ENCODE measurements at regions not wholly inside any gene's neighbourhood (a gene's known extent, or its start where the extent isn't known, plus 50 kb on each side); places are given as distances from the start of the nearest gene placed in this dataset.

GRCh38 chr3:144295613-144296012 lies 324.0 kb downstream of the DIPK2A start:
- no peak for TF ChIP-seq ZNF274 (IDR thresholded peaks at IDR 0.05; ENCODE audit: low read depth, low read length)
- no peak overlapping the region for H3K4me3 ChIP-seq (ENCODE audit: low read length)

- no peak for TF ChIP-seq ZNF274 (IDR thresholded peaks at IDR 0.05; ENCODE audit: low read depth, low read length)
- H3K4me3 ChIP-seq (ENCODE audit: low read length), result no peak overlapping the region
Measured at GRCh38 chr3:144296808-144297207, 325.2 kb downstream of the DIPK2A start.

GRCh38 chr3:144301863-144302262 lies 330.2 kb downstream of the DIPK2A start:
- H3K4me3 ChIP-seq (ENCODE audit: low read length), result no peak overlapping the region
- TF ChIP-seq ZNF274 (IDR thresholded peaks at IDR 0.05; ENCODE audit: low read depth, low read length), result no peak

GRCh38 chr3:144307951-144308350 lies 336.3 kb downstream of the DIPK2A start:
- no peak overlapping the region for H3K4me3 ChIP-seq (ENCODE audit: low read length)
- no peak for TF ChIP-seq ZNF274 (IDR thresholded peaks at IDR 0.05; ENCODE audit: low read depth, low read length)

GRCh38 chr3:144308396-144308795 lies 336.8 kb downstream of the DIPK2A start:
- H3K4me3 ChIP-seq (ENCODE audit: low read length), result no peak overlapping the region
- TF ChIP-seq ZNF274 (IDR thresholded peaks at IDR 0.05; ENCODE audit: low read depth, low read length), result no peak

GRCh38 chr3:144312702-144313101 lies 341.1 kb downstream of the DIPK2A start:
- H3K4me3 ChIP-seq (ENCODE audit: low read length), result no peak overlapping the region
- TF ChIP-seq ZNF274 (IDR thresholded peaks at IDR 0.05; ENCODE audit: low read depth, low read length), result no peak

- no peak overlapping the region for H3K4me3 ChIP-seq (ENCODE audit: low read length)
- no peak for TF ChIP-seq ZNF274 (IDR thresholded peaks at IDR 0.05; ENCODE audit: low read depth, low read length)
Measured at GRCh38 chr3:144314946-144315345, 343.3 kb downstream of the DIPK2A start.

GRCh38 chr3:144317961-144318360 lies 346.3 kb downstream of the DIPK2A start:
- no peak overlapping the region for H3K4me3 ChIP-seq (ENCODE audit: low read length)
- no peak for TF ChIP-seq ZNF274 (IDR thresholded peaks at IDR 0.05; ENCODE audit: low read depth, low read length)

GRCh38 chr3:144324076-144324475 lies 352.5 kb downstream of the DIPK2A start:
- no peak overlapping the region for H3K4me3 ChIP-seq (ENCODE audit: low read length)
- no peak for TF ChIP-seq ZNF274 (IDR thresholded peaks at IDR 0.05; ENCODE audit: low read depth, low read length)

- no peak overlapping the region for H3K4me3 ChIP-seq (ENCODE audit: low read length)
- TF ChIP-seq ZNF274 (IDR thresholded peaks at IDR 0.05; ENCODE audit: low read depth, low read length), result no peak
Measured at GRCh38 chr3:144332868-144333267, 361.2 kb downstream of the DIPK2A start.

- no peak for TF ChIP-seq ZNF274 (IDR thresholded peaks at IDR 0.05; ENCODE audit: low read depth, low read length)
- no peak overlapping the region for H3K4me3 ChIP-seq (ENCODE audit: low read length)
Measured at GRCh38 chr3:144341471-144341870, 369.8 kb downstream of the DIPK2A start.

- no peak for TF ChIP-seq ZNF274 (IDR thresholded peaks at IDR 0.05; ENCODE audit: low read depth, low read length)
- H3K4me3 ChIP-seq (ENCODE audit: low read length), result no peak overlapping the region
Measured at GRCh38 chr3:144343343-144343742, 371.7 kb downstream of the DIPK2A start.

GRCh38 chr3:144343777-144344176 lies 372.2 kb downstream of the DIPK2A start:
- no peak overlapping the region for H3K4me3 ChIP-seq (ENCODE audit: low read length)
- TF ChIP-seq ZNF274 (IDR thresholded peaks at IDR 0.05; ENCODE audit: low read depth, low read length), result no peak

GRCh38 chr3:144344925-144345548 lies 373.4 kb downstream of the DIPK2A start:
- no peak overlapping the region for H3K4me3 ChIP-seq (ENCODE audit: low read length)
- TF ChIP-seq ZNF274 (IDR thresholded peaks at IDR 0.05; ENCODE audit: low read depth, low read length), result no peak

GRCh38 chr3:144350125-144350524 lies 378.5 kb downstream of the DIPK2A start:
- H3K4me3 ChIP-seq (ENCODE audit: low read length), result no peak overlapping the region
- no peak for TF ChIP-seq ZNF274 (IDR thresholded peaks at IDR 0.05; ENCODE audit: low read depth, low read length)

- no peak overlapping the region for H3K4me3 ChIP-seq (ENCODE audit: low read length)
- no peak for TF ChIP-seq ZNF274 (IDR thresholded peaks at IDR 0.05; ENCODE audit: low read depth, low read length)
Measured at GRCh38 chr3:144351011-144351410, 379.4 kb downstream of the DIPK2A start.
